Suprapubic skin (tissue), 4 donors: ENCODE measurements at regions not wholly inside any gene's neighbourhood (a gene's known extent, or its start where the extent isn't known, plus 50 kb on each side); places are given as distances from the start of the nearest gene placed in this dataset.

Experiments used
- DNase-seq, 2 donors: peaks; one replicate each; pipeline ENCODE4 v3.0.0-alpha.2; 2019; ENCODE audit warnings: low spot score in 2 of 2
- H3K27ac ChIP-seq: fragments of 200-600 bp; sonication (generic); one replicate; pipeline ENCODE4 v1.5.1; 2019
- H3K27me3 ChIP-seq: fragments of 200-600 bp; sonication (generic); one replicate; pipeline ENCODE4 v1.5.1; 2019
- H3K36me3 ChIP-seq: fragments of 200-600 bp; sonication (generic); one replicate; pipeline ENCODE4 v1.5.1; 2019
- H3K4me1 ChIP-seq: fragments of 200-600 bp; sonication (generic); one replicate; pipeline ENCODE4 v1.5.1; 2019
- H3K4me3 ChIP-seq: fragments of 200-600 bp; sonication (generic); one replicate; pipeline ENCODE4 v1.5.1; 2019; ENCODE audit warnings: mild to moderate bottlenecking
- H3K9me3 ChIP-seq: fragments of 200-600 bp; sonication (generic); one replicate; pipeline ENCODE4 v1.5.1; 2019
- EP300 ChIP-seq: sonication (generic); formaldehyde crosslinking; IDR thresholded peaks from one replicate; pipeline ENCODE4 v1.6.1; 2017; ENCODE audit warnings: antibody characterized with exemption
- POLR2A ChIP-seq, 2 donors: fragments of 450-650 bp; IDR thresholded peaks; one replicate each; pipeline ENCODE4 v1.6.1; 2017; ENCODE audit warnings: antibody characterized with exemption in 2 of 2, mild to moderate bottlenecking in 2 of 2, moderate library complexity in 2 of 2
- POLR2AphosphoS5 ChIP-seq, 3 donors: sonication (generic); formaldehyde crosslinking; IDR thresholded peaks; one replicate each; pipeline ENCODE4 v1.6.1; 2017; ENCODE audit warnings: antibody characterized with exemption in 3 of 3
- WGBS: methylation state at CpG from one replicate; pipeline ENCODE4 v1.1.5; 2018; 5-methylcytosine and 5-hydroxymethylcytosine counted together
- TF ChIP-seq, protein P1 (sequence below), 2 donors: fragments of 200-600 bp in 1 of 2; fragments of 450-650 bp in 1 of 2; sonication (generic) in 1 of 2; IDR thresholded peaks; one replicate each; pipeline ENCODE4 v1.5.1; 2016 to 2019; ENCODE audit warnings: antibody characterized with exemption in 2 of 2, mild to moderate bottlenecking in 1 of 2, moderate library complexity in 1 of 2

DNA sequence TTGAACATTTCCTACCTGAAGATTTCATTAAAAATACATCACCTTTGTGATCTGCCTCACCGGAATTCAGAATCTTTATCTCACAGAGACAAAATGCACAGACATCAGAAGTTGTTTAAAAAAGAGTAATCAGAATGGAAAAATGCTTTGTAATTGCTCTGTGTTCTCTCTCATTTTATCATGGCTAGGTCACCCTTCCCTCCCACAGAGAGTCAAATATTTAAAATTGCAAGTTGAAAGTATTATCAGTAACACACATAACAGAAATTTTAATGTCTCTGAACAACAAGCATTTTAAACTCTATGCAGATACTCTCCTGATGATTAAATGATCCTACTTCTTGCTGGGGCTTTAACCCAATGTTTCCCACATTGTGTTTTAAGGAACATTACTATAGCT, 362.0 kb downstream of the CBLL2 start:
- Histone ChIP-seq H3K4me1 (no peaks in the 10 kb centered on the region), H3K36me3 (no peaks in the 10 kb centered on the region), H3K27me3 (no peaks in the 10 kb centered on the region), H3K4me3 (no peak overlapping the region), H3K27ac (no peak overlapping the region), H3K9me3 (no peaks in the 10 kb centered on the region)
- no peak for TF ChIP-seq POLR2AphosphoS5 (IDR thresholded peaks at IDR 0.05)
- TF ChIP-seq, protein P1, sequence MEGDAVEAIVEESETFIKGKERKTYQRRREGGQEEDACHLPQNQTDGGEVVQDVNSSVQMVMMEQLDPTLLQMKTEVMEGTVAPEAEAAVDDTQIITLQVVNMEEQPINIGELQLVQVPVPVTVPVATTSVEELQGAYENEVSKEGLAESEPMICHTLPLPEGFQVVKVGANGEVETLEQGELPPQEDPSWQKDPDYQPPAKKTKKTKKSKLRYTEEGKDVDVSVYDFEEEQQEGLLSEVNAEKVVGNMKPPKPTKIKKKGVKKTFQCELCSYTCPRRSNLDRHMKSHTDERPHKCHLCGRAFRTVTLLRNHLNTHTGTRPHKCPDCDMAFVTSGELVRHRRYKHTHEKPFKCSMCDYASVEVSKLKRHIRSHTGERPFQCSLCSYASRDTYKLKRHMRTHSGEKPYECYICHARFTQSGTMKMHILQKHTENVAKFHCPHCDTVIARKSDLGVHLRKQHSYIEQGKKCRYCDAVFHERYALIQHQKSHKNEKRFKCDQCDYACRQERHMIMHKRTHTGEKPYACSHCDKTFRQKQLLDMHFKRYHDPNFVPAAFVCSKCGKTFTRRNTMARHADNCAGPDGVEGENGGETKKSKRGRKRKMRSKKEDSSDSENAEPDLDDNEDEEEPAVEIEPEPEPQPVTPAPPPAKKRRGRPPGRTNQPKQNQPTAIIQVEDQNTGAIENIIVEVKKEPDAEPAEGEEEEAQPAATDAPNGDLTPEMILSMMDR (IDR thresholded peaks at IDR 0.05) = no peak
- TF ChIP-seq EP300 = no peak
- TF ChIP-seq POLR2A (IDR thresholded peaks at IDR 0.05) = no peak
- WGBS = 89% methylated on average over 1 of the region's 1 CpG
- DNase-seq = no peak

DNA sequence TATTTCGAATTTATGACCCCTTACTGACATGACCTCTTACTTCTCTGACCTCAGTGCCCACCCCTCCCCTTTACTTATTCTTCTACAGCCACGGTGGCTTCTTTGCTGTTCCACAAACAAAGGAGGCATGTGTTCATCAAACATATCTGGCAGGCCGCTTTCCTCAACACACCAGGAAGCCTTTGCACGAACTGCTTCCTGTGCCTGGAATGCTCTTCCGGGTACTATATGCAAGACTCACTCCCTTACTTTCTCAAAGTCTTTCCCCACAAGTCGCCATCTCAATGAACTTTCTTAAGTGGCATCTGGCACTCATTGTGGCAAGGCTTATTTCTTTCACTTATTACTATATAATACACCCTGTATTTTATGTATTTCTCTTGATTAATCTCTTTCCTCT, 351.5 kb upstream of the DDX53 start:
- no peak overlapping the region for H3K27ac ChIP-seq
- H3K4me3 ChIP-seq = no peak overlapping the region
- TF ChIP-seq EP300 (no peak), POLR2A (IDR thresholded peaks at IDR 0.05) (no peak)
- TF ChIP-seq, protein P1 (IDR thresholded peaks at IDR 0.05) = no peak
- 66% methylated on average over 6 of the region's 6 CpGs for WGBS
- H3K4me1 ChIP-seq = no peaks in the 10 kb centered on the region
- H3K36me3 ChIP-seq = no peaks in the 10 kb centered on the region
- no peaks in the 10 kb centered on the region for H3K27me3 ChIP-seq
- DNase-seq = no peak
- no peaks in the 10 kb centered on the region for H3K9me3 ChIP-seq

DNA sequence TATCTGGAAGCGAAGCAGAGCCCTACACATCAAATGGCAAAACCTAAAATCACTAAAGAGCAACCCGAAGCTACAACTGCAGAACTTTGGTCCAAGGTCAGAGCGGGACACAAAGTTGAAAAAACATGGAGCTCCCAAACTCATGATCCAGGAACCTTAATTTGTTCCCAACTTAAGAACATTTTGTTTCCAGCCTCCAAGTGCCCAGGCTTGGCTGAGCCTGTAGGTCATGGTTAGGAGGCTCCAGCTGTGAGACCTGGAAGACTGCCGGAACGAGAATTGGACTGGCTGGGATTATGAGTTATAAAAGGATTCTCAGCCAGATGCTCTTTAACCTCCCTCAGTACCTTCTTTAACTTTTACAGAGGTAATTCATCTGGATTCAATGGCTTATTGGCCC, 349.1 kb upstream of the DDX53 start:
- DNase-seq = no peak
- H3K4me3 ChIP-seq = no peak overlapping the region
- H3K4me1 ChIP-seq = no peaks in the 10 kb centered on the region
- H3K27ac ChIP-seq = peak overlapping the region; percentile 18
- H3K9me3 ChIP-seq = no peaks in the 10 kb centered on the region
- TF ChIP-seq, protein P1 (IDR thresholded peaks at IDR 0.05) = no peak
- TF ChIP-seq POLR2AphosphoS5 (IDR thresholded peaks at IDR 0.05) = no peak
- TF ChIP-seq POLR2A (IDR thresholded peaks at IDR 0.05) = no peak
- no peak for TF ChIP-seq EP300
- H3K36me3 ChIP-seq = no peaks in the 10 kb centered on the region
- 74% methylated on average over 5 of the region's 5 CpGs for WGBS
- H3K27me3 ChIP-seq = no peaks in the 10 kb centered on the region

DNA sequence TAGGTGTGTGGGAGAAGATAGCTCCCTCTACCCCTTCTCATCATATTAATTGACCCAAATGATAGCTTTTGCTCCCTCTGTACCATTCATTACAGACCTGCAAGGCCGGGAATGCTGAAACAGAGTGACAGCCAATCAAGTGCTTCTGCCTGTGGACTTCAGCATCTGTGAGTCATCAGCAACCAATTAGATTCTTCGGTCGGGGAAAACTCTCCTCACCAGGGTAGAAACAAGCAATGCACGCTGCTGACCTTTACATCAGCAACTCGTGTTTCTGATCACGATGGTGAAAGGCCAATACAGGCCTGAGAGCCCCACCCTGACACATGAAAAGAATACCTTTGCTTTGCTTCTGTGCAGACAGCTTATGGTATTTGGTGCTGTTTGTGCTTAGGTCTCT, 347.2 kb upstream of the DDX53 start:
- WGBS = 48% methylated on average over 6 of the region's 6 CpGs
- Histone ChIP-seq H3K4me1 (no peaks in the 10 kb centered on the region), H3K9me3 (no peaks in the 10 kb centered on the region), H3K4me3 (no peak overlapping the region), H3K36me3 (no peaks in the 10 kb centered on the region), H3K27me3 (no peaks in the 10 kb centered on the region), H3K27ac (no peak overlapping the region)
- TF ChIP-seq, protein P1 (IDR thresholded peaks at IDR 0.05) = no peak
- no peak for TF ChIP-seq EP300
- TF ChIP-seq POLR2A (IDR thresholded peaks at IDR 0.05) = no peak
- TF ChIP-seq POLR2AphosphoS5 (IDR thresholded peaks at IDR 0.05) = no peak
- no peak for DNase-seq

DNA sequence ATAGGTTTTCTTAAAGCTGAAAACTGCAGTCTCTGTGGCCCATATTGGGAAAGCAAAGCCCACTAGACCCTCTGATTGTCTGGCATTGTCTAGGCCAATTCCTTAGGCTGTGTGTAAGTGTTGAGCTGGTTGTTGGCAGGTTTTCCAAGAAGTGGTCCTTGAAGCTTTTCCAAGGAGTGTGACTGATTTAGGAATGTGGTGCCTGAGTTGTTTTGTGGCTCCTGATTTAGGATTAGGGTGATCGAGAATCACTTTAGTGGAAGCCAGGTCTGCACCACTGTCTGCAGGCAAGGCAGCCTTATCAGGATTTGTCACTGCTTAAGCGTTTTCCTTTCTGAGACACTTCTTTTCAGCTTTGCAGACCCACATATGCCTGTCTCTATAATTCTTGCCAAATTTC, 339.0 kb upstream of the DDX53 start:
- Histone ChIP-seq H3K4me3 (no peak overlapping the region), H3K36me3 (no peaks in the 10 kb centered on the region), H3K9me3 (no peaks in the 10 kb centered on the region), H3K4me1 (no peaks in the 10 kb centered on the region), H3K27ac (no peak overlapping the region), H3K27me3 (no peaks in the 10 kb centered on the region)
- DNase-seq = no peak
- TF ChIP-seq POLR2AphosphoS5 (IDR thresholded peaks at IDR 0.05) = no peak
- WGBS = 67% methylated on average over 2 of the region's 2 CpGs

DNA sequence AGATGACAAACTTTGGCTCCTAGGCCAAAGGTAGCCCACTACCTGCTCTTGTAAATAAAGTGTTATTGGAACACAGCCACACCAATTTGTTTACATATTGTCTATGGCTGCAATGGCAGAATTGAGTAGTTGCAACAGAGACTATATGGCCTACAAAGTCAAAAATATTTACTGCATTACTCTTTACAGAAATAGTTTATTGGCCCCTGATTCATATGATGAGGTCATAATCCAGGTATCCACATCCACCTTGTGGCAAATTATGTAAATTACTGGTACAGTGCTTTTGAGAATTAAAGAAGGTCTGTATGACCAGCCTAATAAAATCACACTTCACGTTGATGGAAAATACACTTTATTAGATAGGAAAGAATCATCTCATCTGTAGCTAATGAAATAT, 337.0 kb upstream of the DDX53 start:
- H3K27me3 ChIP-seq = no peaks in the 10 kb centered on the region
- H3K4me1 ChIP-seq = no peaks in the 10 kb centered on the region
- H3K36me3 ChIP-seq = no peaks in the 10 kb centered on the region
- H3K9me3 ChIP-seq = no peaks in the 10 kb centered on the region
- no peak overlapping the region for H3K4me3 ChIP-seq
- DNase-seq = no peak
- H3K27ac ChIP-seq = no peak overlapping the region
- WGBS = 64% methylated on average over 1 of the region's 1 CpG
- TF ChIP-seq EP300 = no peak
- TF ChIP-seq, protein P1 (IDR thresholded peaks at IDR 0.05) = no peak
- no peak for TF ChIP-seq POLR2A (IDR thresholded peaks at IDR 0.05)
- TF ChIP-seq POLR2AphosphoS5 (IDR thresholded peaks at IDR 0.05) = no peak
